HepG2 (cell line): ENCODE measurements at regions not wholly inside any gene's neighbourhood (a gene's known extent, or its start where the extent isn't known, plus 50 kb on each side); places are given as distances from the start of the nearest gene placed in this dataset.

Experiments
- ATAC-seq: fragments of 200-7000 bp; cut with Tn5 transposase; 3 replicates; pipeline ENCODE4 v1.9.1; 2020; ENCODE audit warnings: mild to moderate bottlenecking, moderate library complexity
- BruUV-seq: library from RNA; stranded (reverse); fragments of 400-500 nt; replicated peaks from 2 replicates; lab custom pipeline; 2021; lab: Mats Ljungman, UMichigan
- CTCF ChIA-PET: fragments of 300-600 bp; formaldehyde crosslinking; extraction: SDS; loops from one replicate; lab custom pipeline; 2021; ENCODE audit warnings: low total read pairs, inconsistent platforms, low intra/inter-chr PET ratio; lab: Yijun Ruan, JAX
- POLR2A ChIA-PET: fragments of 350-600 bp; sonication (Branson Sonifier 250); formaldehyde crosslinking; loops from one replicate; lab custom pipeline; 2020; ENCODE audit warnings: antibody characterized with exemption, inconsistent platforms; lab: Yijun Ruan, JAX
- DNase-seq: peaks from one replicate; pipeline ENCODE4 v3.0.0-alpha.2; 2015; ENCODE audit warnings: low spot score
- FAIRE-seq: peaks from 3 replicates; lab custom pipeline; 2011; peaks lifted over from hg19 to GRCh38; lab: Jason Lieb, UNC
- H2AFZ ChIP-seq: one replicate; pipeline ENCODE4 v1.6.1; 2011; ENCODE audit warnings: low read length, inconsistent platforms
- H3K27ac ChIP-seq: fragments of 300-600 bp; 3 replicates; pipeline ENCODE4 v1.8.0; 2011; ENCODE audit warnings: mixed run types, mild to moderate bottlenecking, mixed read lengths, low read length, inconsistent platforms; ENCODE audit not compliant: insufficient read depth; ENCODE audit errors: extremely low read length
- H3K27me3 ChIP-seq, 2 experiments: fragments of 200-600 bp in 1 of 2; 2 replicates in 1 of 2; 3 replicates in 1 of 2; pipeline versions ENCODE4 v1.6.0 to v1.8.0; 2011; ENCODE audit warnings: low read length in 2 of 2, mild to moderate bottlenecking in 2 of 2, moderate library complexity in 2 of 2, inconsistent platforms in 1 of 2; ENCODE audit not compliant: insufficient read depth in 2 of 2, control insufficient read depth in 1 of 2
- H3K36me3 ChIP-seq, 2 experiments: fragments of 200-600 bp in 1 of 2; replicated peaks in 1 of 2; 2 replicates in 1 of 2; 3 replicates in 1 of 2; pipeline versions ENCODE4 v1.5.1 to v1.8.0; 2011; ENCODE audit warnings: low read length in 2 of 2, inconsistent platforms in 1 of 2; ENCODE audit not compliant: insufficient read depth in 2 of 2, control insufficient read depth in 1 of 2
- H3K4me1 ChIP-seq: 2 replicates; pipeline ENCODE4 v1.5.1; 2012; ENCODE audit warnings: low read length, inconsistent platforms; ENCODE audit not compliant: insufficient read depth
- H3K4me2 ChIP-seq: 2 replicates; pipeline ENCODE4 v1.6.0; 2011; ENCODE audit warnings: low read depth, low read length, inconsistent platforms
- H3K4me3 ChIP-seq, 3 experiments: fragments of 200-600 bp in 1 of 3; sonication (generic), shearing (Covaris generic) in 1 of 3; replicated peaks in 1 of 3; 2 replicates each; pipeline ENCODE4 v1.5.1; 2011 to 2016; ENCODE audit warnings: low read length in 3 of 3, inconsistent platforms in 2 of 3, low read depth in 2 of 3, mild to moderate bottlenecking in 2 of 3, control low read depth in 1 of 3, mixed read lengths in 1 of 3; ENCODE audit not compliant: insufficient read depth in 1 of 3
- H3K79me2 ChIP-seq: one replicate; pipeline ENCODE4 v1.6.1; 2011; ENCODE audit warnings: low read length, inconsistent platforms; ENCODE audit not compliant: insufficient read depth
- H3K9ac ChIP-seq: 2 replicates; pipeline ENCODE4 v1.6.0; 2011; ENCODE audit warnings: mild to moderate bottlenecking, low read depth, low read length, inconsistent platforms; ENCODE audit not compliant: insufficient read depth
- H3K9me3 ChIP-seq: 2 replicates; pipeline ENCODE4 v1.5.1; 2012; ENCODE audit warnings: mild to moderate bottlenecking, low read length
- H4K20me1 ChIP-seq: 2 replicates; pipeline ENCODE4 v1.6.0; 2011; ENCODE audit warnings: inconsistent platforms, mild to moderate bottlenecking, low read length, moderate library complexity; ENCODE audit not compliant: insufficient read depth
- ADNP ChIP-seq: sonication (generic); formaldehyde crosslinking; IDR thresholded peaks from 2 replicates; pipeline ENCODE4 v1.4.0; 2020; ENCODE audit warnings: missing genetic modification reagents
- CSRNP1 ChIP-seq: sonication (generic); formaldehyde crosslinking; IDR thresholded peaks from 2 replicates; pipeline ENCODE4 v1.8.1; 2023; ENCODE audit warnings: mild to moderate bottlenecking, missing genetic modification reagents
- GABPB1 ChIP-seq: IDR thresholded peaks from 2 replicates; pipeline ENCODE4 v1.6.1; 2016; ENCODE audit warnings: mild to moderate bottlenecking, missing genetic modification reagents, moderate library complexity, missing compliant biosample characterization
- HMG20B ChIP-seq: conservative IDR thresholded peaks from 2 replicates; pipeline ENCODE4 v1.6.1; 2016; ENCODE audit warnings: missing genetic modification reagents, missing compliant biosample characterization
- KAT2B ChIP-seq: fragments of 150-350 bp; IDR thresholded peaks from 2 replicates; pipeline ENCODE4 v1.6.1; 2014; ENCODE audit warnings: low read depth, low read length, borderline replicate concordance
- KDM5B ChIP-seq: sonication (generic); formaldehyde crosslinking; IDR thresholded peaks from 2 replicates; pipeline ENCODE4 v1.4.0; 2020; ENCODE audit warnings: missing genetic modification reagents, mild to moderate bottlenecking, borderline replicate concordance
- KDM6A ChIP-seq: IDR thresholded peaks from 2 replicates; pipeline ENCODE4 v1.6.1; 2016; ENCODE audit warnings: low read depth
- MED1 ChIP-seq: sonication (generic); formaldehyde crosslinking; IDR thresholded peaks from 2 replicates; pipeline ENCODE4 v1.4.0; 2020; ENCODE audit warnings: missing genetic modification reagents
- REL ChIP-seq: sonication (generic); formaldehyde crosslinking; conservative IDR thresholded peaks from 2 replicates; pipeline ENCODE4 v1.8.0; 2022; ENCODE audit warnings: mild to moderate bottlenecking, missing genetic modification reagents, moderate library complexity
- REPIN1 ChIP-seq: sonication (generic); formaldehyde crosslinking; IDR thresholded peaks from 2 replicates; pipeline ENCODE4 v1.8.0; 2022; ENCODE audit warnings: missing genetic modification reagents, low read depth, mild to moderate bottlenecking, borderline replicate concordance
- SALL1 ChIP-seq: sonication (generic); formaldehyde crosslinking; IDR thresholded peaks from 2 replicates; pipeline ENCODE4 v1.8.0; 2022; ENCODE audit warnings: mild to moderate bottlenecking, missing genetic modification reagents
- SIX4 ChIP-seq: sonication (generic); formaldehyde crosslinking; IDR thresholded peaks from 2 replicates; pipeline ENCODE4 v1.4.0; 2020; ENCODE audit warnings: missing genetic modification reagents
- YEATS4 ChIP-seq: sonication (generic); formaldehyde crosslinking; IDR thresholded peaks from 2 replicates; pipeline ENCODE4 v1.4.0; 2020; ENCODE audit warnings: missing genetic modification reagents, borderline replicate concordance
- ZKSCAN8 ChIP-seq: IDR thresholded peaks from 2 replicates; pipeline ENCODE4 v1.6.1; 2016; ENCODE audit warnings: borderline replicate concordance, missing genetic modification reagents, missing compliant biosample characterization
- ZNF280B ChIP-seq: sonication (generic); formaldehyde crosslinking; IDR thresholded peaks from 2 replicates; pipeline ENCODE4 v1.5.0; 2020; ENCODE audit warnings: missing genetic modification reagents, mild to moderate bottlenecking, borderline replicate concordance
- ZNF382 ChIP-seq: sonication (generic); formaldehyde crosslinking; IDR thresholded peaks from 2 replicates; pipeline ENCODE4 v1.5.0; 2020; ENCODE audit warnings: missing genetic modification reagents, mild to moderate bottlenecking, borderline replicate concordance
- WGBS: methylation state at CpG from one replicate; pipeline ENCODE4 v1.1.6; 2017; ENCODE audit warnings: low lambda C conversion rate; 5-methylcytosine and 5-hydroxymethylcytosine counted together
- in situ Hi-C: cut with HindIII; loops from 2 replicates; pipeline ENCODE4 v1.10.0; 2017; ENCODE audit warnings: low pct_unique_long_range_greater_than_20kb; ENCODE audit not compliant: extremely low pct_ligation_motif_present
- intact Hi-C: fragments of 100-400 bp; cut with micrococcal nuclease; formaldehyde crosslinking; loops from one replicate; pipeline ENCODE4 v1.10.0; 2022; ENCODE audit not compliant: unreplicated experiment
- TF ChIP-seq, protein P1 (sequence below): sonication (generic); formaldehyde crosslinking; IDR thresholded peaks from 2 replicates; pipeline ENCODE4 v1.8.0; 2022; ENCODE audit warnings: mild to moderate bottlenecking, missing genetic modification reagents; ENCODE audit not compliant: insufficient replicate concordance

GRCh38 chr1:121519756-121520286 is 335.0 kb downstream of the SRGAP2C start (continued):
- TF ChIP-seq CSRNP1 (CRISPR knock-in tag) (0 out of 2 replicates have a peak, but pooled peaks have one; percentile 5), REPIN1 (0 out of 2 replicates have a peak, but pooled peaks have one; percentile 1), SIX4 (CRISPR knock-in tag) (0 out of 2 replicates have a peak, but pooled peaks have one; percentile 0)
- TF ChIP-seq, all 625 proteins: peak for 16; not testable (repeated sequence) for 609

DNA sequence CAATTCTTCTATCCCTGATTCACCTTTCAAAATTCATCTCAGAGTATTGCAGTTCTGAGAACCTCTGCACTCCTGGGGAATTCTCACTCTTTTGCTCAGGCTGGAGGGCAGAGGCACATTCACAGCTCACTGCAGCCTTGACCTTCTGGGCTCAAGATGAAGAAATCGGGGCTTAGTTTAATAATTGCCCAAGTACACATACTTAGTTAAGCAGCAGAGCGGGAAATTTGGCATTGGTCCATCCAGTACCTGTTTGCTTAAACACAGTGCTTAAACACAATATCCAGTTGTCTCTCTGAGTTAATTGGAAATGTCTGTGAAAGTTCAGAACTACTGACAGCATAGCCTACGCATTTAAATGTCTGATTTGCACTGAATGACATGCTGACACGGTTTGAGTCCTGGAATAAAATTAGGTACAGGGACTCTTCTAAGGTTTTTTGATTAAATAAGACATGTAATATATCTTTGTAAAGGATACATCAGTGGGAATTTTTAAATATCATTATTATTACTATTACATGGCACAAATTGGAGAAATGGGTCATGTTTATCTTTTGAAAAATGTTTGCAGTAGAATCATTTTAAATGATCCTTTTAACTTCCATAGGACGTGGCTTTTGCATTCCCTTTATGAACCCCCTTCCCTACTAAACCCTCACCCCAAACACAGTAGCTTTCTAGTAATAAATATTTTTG is 337.4 kb downstream of the SRGAP2C start:
- POLR2A ChIA-PET: interaction anchor here (1.0 to 3.4 kb wide), 2 partner anchors 12 to 65 kb away, joined by 3 to 39 read pairs; no protein-coding TSS in a partner anchor
- no peaks in the 10 kb centered on the region for H4K20me1 ChIP-seq
- H3K36me3 ChIP-seq: no peaks in the 10 kb centered on the region
- H2AFZ ChIP-seq: no peak overlapping the region
- no peaks in the 10 kb centered on the region for H3K9me3 ChIP-seq
- ATAC-seq (peak; percentile 71), FAIRE-seq (peak; percentile 75), DNase-seq (peak; percentile 99)
- in situ Hi-C loops: no loop called here
- no peak overlapping the region for H3K9ac ChIP-seq
- WGBS: 2% methylated on average over 5 of the region's 5 CpGs
- CTCF ChIA-PET: interaction anchor here (1.1 kb wide), 1 partner anchor 64 kb away, joined by 3 read pairs; no protein-coding TSS in a partner anchor
- H3K27ac ChIP-seq: peak overlapping the region; percentile 72
- H3K4me2 ChIP-seq: peak overlapping the region; percentile 53
- intact Hi-C loops: loop anchor here (10.0 kb wide), 1 partner anchor 77 kb away; no protein-coding TSS in a partner anchor
- H3K4me1 ChIP-seq: peaks cover 73% of the 10 kb centered on the region
- no peaks in the 10 kb centered on the region for H3K27me3 ChIP-seq
- H3K79me2 ChIP-seq: peaks cover 2% of the 10 kb centered on the region
- no TSS peak for BruUV-seq
- H3K4me3 ChIP-seq: peak overlapping the region in 1 of 3 experiments; percentile 24; a peak in 1 of 6 replicates
- TF ChIP-seq KDM5B (CRISPR knock-in tag) (no peak), KAT2B (no peak), ZKSCAN8 (CRISPR knock-in tag) (peak; percentile 83), ADNP (no peak), GABPB1 (CRISPR knock-in tag) (peak; percentile 27; the same call in 1 of the 2 replicates), REL (CRISPR knock-in tag) (no peak), MED1 (CRISPR knock-in tag) (peak; percentile 95), KDM6A (CRISPR knock-in tag) (0 out of 2 replicates have a peak, but pooled peaks have one; percentile 57), HMG20B (CRISPR knock-in tag) (peak; percentile 73; the same call in 1 of the 2 replicates), ZNF280B (CRISPR knock-in tag) (no peak), YEATS4 (CRISPR knock-in tag) (peak; percentile 61; the same call in 1 of the 2 replicates), ZNF382 (no peak), SALL1 (CRISPR knock-in tag) (peak; percentile 91)
- TF ChIP-seq, protein P1, sequence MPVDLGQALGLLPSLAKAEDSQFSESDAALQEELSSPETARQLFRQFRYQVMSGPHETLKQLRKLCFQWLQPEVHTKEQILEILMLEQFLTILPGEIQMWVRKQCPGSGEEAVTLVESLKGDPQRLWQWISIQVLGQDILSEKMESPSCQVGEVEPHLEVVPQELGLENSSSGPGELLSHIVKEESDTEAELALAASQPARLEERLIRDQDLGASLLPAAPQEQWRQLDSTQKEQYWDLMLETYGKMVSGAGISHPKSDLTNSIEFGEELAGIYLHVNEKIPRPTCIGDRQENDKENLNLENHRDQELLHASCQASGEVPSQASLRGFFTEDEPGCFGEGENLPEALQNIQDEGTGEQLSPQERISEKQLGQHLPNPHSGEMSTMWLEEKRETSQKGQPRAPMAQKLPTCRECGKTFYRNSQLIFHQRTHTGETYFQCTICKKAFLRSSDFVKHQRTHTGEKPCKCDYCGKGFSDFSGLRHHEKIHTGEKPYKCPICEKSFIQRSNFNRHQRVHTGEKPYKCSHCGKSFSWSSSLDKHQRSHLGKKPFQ (CRISPR knock-in tag): no peak
